Fibroblast of pulmonary artery (primary cell): ENCODE measurements at regions not wholly inside any gene's neighbourhood (a gene's known extent, or its start where the extent isn't known, plus 50 kb on each side); places are given as distances from the start of the nearest gene placed in this dataset.

Experiments
- DNase-seq: peaks from one replicate; pipeline ENCODE4 v3.0.0-alpha.2; 2010; ENCODE audit warnings: low read depth
- H3K4me3 ChIP-seq: replicated peaks from 2 replicates; pipeline ENCODE4 v1.5.1; 2011; ENCODE audit warnings: low read depth, mild to moderate bottlenecking, control low read depth, low read length, moderate library complexity
- CTCF ChIP-seq: IDR thresholded peaks from 2 replicates; pipeline ENCODE4 v1.5.1; 2011; ENCODE audit warnings: mild to moderate bottlenecking, control low read depth, low read length, inconsistent platforms; ENCODE audit errors: missing control alignments

- H3K4me3 ChIP-seq, result no peak overlapping the region
- DNase-seq, result no peak
- TF ChIP-seq CTCF, result no peak
Observed at GRCh38 chr14:101066826-101067510, 163.4 kb upstream of the RTL1 start.

DNA sequence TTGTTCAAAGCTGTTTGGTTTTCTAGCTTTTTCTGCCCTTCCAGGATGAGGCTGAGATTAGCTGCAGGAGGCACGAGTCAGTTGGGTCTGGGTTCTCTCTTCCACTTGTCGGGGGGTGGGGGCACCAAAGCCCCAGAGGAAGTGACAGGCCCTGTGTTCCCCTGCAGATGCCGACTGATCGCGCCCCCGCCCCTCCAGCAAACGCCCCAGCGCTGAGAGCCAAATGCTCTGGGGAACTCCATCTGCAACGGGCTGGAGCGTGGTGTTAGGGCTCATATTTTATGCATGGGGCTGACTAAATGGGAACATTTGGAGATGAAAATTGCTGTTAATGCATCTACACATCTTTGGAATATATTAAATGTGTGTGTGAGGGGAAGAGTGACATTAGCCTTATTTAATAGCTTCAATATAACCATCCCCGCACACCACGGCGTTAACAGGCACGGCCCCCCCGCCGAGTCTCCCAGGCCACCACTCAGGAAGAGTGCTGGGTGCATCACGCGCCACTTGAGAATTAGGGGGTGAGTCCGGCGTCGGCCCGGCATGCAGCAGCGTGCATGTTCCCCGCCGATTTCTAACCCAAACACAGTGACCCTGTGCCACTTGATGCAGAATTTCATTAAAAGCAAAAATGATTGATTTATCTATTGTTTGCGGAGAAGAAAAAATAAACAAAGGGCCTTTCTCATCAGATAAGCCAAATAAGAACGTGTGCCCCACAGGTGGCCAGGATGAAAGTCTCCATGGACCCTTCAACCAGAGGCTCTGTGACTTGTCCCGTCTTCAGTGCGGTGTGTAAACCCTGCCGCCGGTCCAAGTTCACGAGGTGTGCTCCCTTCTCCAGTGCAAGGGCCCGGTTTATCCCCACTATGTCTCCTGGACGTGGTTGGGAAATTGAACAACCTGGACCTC is 165.0 kb upstream of the RTL1 start:
- DNase-seq, result no peak
- no peak overlapping the region for H3K4me3 ChIP-seq
- TF ChIP-seq CTCF, result no peak

GRCh38 chr14:101069228-101069549 is 165.7 kb upstream of the RTL1 start:
- TF ChIP-seq CTCF, result no peak
- DNase-seq, result no peak
- no peak overlapping the region for H3K4me3 ChIP-seq

GRCh38 chr14:101069666-101070362 is 166.3 kb upstream of the RTL1 start:
- no peak overlapping the region for H3K4me3 ChIP-seq
- no peak for TF ChIP-seq CTCF
- no peak for DNase-seq

- no peak overlapping the region for H3K4me3 ChIP-seq
- DNase-seq, result no peak
- TF ChIP-seq CTCF, result no peak
Observed at GRCh38 chr14:101070540-101071492, 167.3 kb upstream of the RTL1 start.

DNA sequence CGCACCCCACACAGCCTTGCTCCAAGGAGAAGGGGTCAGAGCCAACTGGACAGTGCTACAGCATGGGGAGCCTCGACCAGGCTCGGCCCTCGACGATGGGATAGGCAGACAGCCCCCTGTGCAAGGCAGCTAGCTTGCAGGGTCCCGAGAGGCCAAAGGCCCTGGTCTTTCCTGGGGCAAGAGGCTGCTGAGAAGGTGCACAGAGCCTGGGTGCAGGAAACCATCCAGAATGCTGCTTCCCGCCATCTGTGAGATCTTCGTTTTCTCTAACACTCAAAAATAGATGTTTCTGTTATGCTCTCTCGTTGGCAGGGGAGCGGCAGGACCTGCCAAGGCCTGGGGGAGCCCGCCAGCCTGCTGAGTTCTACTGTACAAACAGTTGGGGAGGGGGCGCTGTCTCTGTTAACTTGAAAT is 168.0 kb upstream of the RTL1 start:
- H3K4me3 ChIP-seq, result no peak overlapping the region
- DNase-seq, result no peak
- TF ChIP-seq CTCF, result no peak
